HCT116 (cell line): ENCODE measurements at regions not wholly inside any gene's neighbourhood (a gene's known extent, or its start where the extent isn't known, plus 50 kb on each side); places are given as distances from the start of the nearest gene placed in this dataset.
"Not testable (repeated sequence)": the region's sequence is repeated elsewhere in the genome, so short reads cannot be mapped to it uniquely, and the experiment has no call there.

ENCODE experiments used
- ATAC-seq: fragments of 200-7000 bp; cut with Tn5 transposase; 2 replicates; pipeline ENCODE4 v1.9.1; 2020; ENCODE audit warnings: mild to moderate bottlenecking, moderate library complexity
- BruUV-seq: library from RNA; stranded (reverse); fragments of 400-500 nt; replicated peaks from 2 replicates; lab custom pipeline; 2021; lab: Mats Ljungman, UMichigan
- CTCF ChIA-PET: fragments of 300-600 bp; sonication (Branson Sonifier 250); formaldehyde crosslinking; loops from one replicate; lab custom pipeline; 2021; ENCODE audit warnings: antibody characterized with exemption; lab: Charles Lee
- POLR2A ChIA-PET: fragments of 300-600, 350-600 bp; sonication (Branson Sonifier 250); formaldehyde crosslinking; loops from one replicate; lab custom pipeline; 2021; ENCODE audit warnings: antibody characterized with exemption; lab: Charles Lee
- RAD21 ChIA-PET, 2 experiments: fragments of 300-600 bp; sonication (Branson Sonifier 250); formaldehyde crosslinking; loops; one replicate each; lab custom pipeline; 2023; ENCODE audit warnings: low total read pairs in 2 of 2; ENCODE audit not compliant: uncharacterized antibody in 2 of 2, unreplicated experiment in 2 of 2, low non-redundant PET in 1 of 2; lab: Charles Lee
- DNase-seq: peaks from one replicate; pipeline ENCODE4 v3.0.0-alpha.2; 2010; ENCODE audit warnings: low read depth, low spot score
- H2AFZ ChIP-seq: fragments of 200-600 bp; shearing (Covaris generic), sonication (generic); 2 replicates; pipeline ENCODE4 v1.6.1; 2017; ENCODE audit warnings: low read depth, mixed run types, mixed read lengths, antibody characterized with exemption, low read length; ENCODE audit not compliant: poor library complexity, severe bottlenecking
- H3K27ac ChIP-seq: 2 replicates; pipeline ENCODE4 v1.5.1; 2012; ENCODE audit warnings: low read depth, low read length
- H3K27me3 ChIP-seq: fragments of 200-600 bp; sonication (generic); 2 replicates; pipeline ENCODE4 v1.6.1; 2016; ENCODE audit warnings: mixed run types, low read length, mixed read lengths; ENCODE audit not compliant: insufficient read depth
- H3K36me3 ChIP-seq, 2 experiments: fragments of 200-500 bp in 1 of 2; fragments of 200-600 bp in 1 of 2; sonication (Bioruptor generic) in 1 of 2; sonication (generic) in 1 of 2; 2 replicates each; pipeline versions ENCODE4 v1.5.1 to v1.6.1; 2014 to 2016; ENCODE audit warnings: low read length in 2 of 2, inconsistent platforms in 1 of 2, mixed read lengths in 1 of 2, mixed run types in 1 of 2; ENCODE audit not compliant: insufficient read depth in 2 of 2, control insufficient read depth in 1 of 2
- H3K4me1 ChIP-seq, 2 experiments: fragments of 200-600 bp in 1 of 2; sonication (generic) in 1 of 2; 2 replicates each; pipeline versions ENCODE4 v1.5.1 to v1.6.1; 2012 to 2017; ENCODE audit warnings: low read length in 2 of 2, inconsistent platforms in 1 of 2, mild to moderate bottlenecking in 1 of 2, mixed read lengths in 1 of 2, mixed run types in 1 of 2, moderate library complexity in 1 of 2; ENCODE audit not compliant: insufficient read depth in 2 of 2, control insufficient read depth in 1 of 2
- H3K4me2 ChIP-seq: fragments of 200-600 bp; sonication (generic); 2 replicates; pipeline ENCODE4 v1.6.1; 2017; ENCODE audit warnings: mixed run types, low read length, mixed read lengths
- H3K4me3 ChIP-seq, 2 experiments: fragments of 200-600 bp in 1 of 2; sonication (generic) in 1 of 2; replicated peaks in 1 of 2; 2 replicates each; pipeline ENCODE4 v1.5.1; 2011 to 2016; ENCODE audit warnings: low read length in 2 of 2, control low read depth in 1 of 2, low read depth in 1 of 2, mild to moderate bottlenecking in 1 of 2, mixed read lengths in 1 of 2, mixed run types in 1 of 2
- H3K79me2 ChIP-seq: fragments of 200-600 bp; sonication (generic); 2 replicates; pipeline ENCODE4 v1.6.1; 2017; ENCODE audit warnings: mild to moderate bottlenecking, mixed run types, low read length, moderate library complexity, mixed read lengths; ENCODE audit not compliant: insufficient read depth
- H3K9ac ChIP-seq: fragments of 200-600 bp; sonication (generic); 2 replicates; pipeline ENCODE4 v1.6.1; 2016; ENCODE audit warnings: low read length, mixed read lengths
- H3K9me2 ChIP-seq: fragments of 200-600 bp; sonication (generic), shearing (Covaris generic); 2 replicates; pipeline ENCODE4 v1.6.1; 2017; ENCODE audit warnings: mixed run types, mild to moderate bottlenecking, moderate library complexity; ENCODE audit not compliant: insufficient read depth
- H3K9me3 ChIP-seq, 2 experiments: fragments of 200-500 bp in 1 of 2; fragments of 200-600 bp in 1 of 2; sonication (Bioruptor generic) in 1 of 2; sonication (generic) in 1 of 2; 2 replicates each; pipeline ENCODE4 v1.6.1; 2014 to 2017; ENCODE audit warnings: low read length in 2 of 2, mixed read lengths in 2 of 2, inconsistent platforms in 1 of 2, low read depth in 1 of 2, mild to moderate bottlenecking in 1 of 2, mixed run types in 1 of 2, moderate library complexity in 1 of 2; ENCODE audit not compliant: control insufficient read depth in 1 of 2, insufficient read depth in 1 of 2
- H4K20me1 ChIP-seq: fragments of 200-600 bp; sonication (generic), shearing (Covaris generic); 2 replicates; pipeline ENCODE4 v1.6.1; 2017; ENCODE audit warnings: mixed run types, mild to moderate bottlenecking, moderate library complexity; ENCODE audit not compliant: insufficient read depth
- intact Hi-C: fragments of 100-400 bp; cut with micrococcal nuclease; formaldehyde crosslinking; loops from 2 replicates; pipeline ENCODE4 v1.10.0; 2022

DNA sequence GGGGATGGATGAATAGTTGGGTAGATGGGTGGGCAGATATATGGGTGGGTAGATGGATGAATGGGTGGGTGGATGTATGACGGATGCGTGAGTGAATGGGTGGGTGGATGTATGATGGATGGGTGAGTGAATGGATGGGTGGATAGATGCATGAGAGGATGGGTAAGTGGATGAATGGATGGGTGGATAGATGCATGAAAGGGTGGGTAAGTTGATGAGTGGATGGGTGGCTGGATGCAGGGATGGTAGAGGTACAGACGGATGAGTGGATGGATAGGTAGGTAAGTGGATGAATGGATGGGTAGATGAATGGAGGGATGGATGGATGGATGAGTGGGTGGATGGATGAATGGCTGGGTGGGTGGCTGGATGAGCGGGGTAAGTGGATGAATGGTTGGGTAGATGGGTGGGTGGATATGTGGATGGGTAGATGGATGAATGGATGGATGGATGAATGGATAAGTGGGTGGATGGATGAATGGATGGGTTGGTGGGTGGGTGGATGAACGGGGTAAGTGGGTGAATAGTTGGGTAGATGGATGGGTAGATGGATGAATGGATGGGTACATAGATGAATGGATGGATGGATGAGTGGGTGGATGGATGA is 208.9 kb downstream of the NPIPB11 start:
- H3K79me2 ChIP-seq, H3K4me3 ChIP-seq, CTCF ChIA-PET, RAD21 ChIA-PET, DNase-seq, intact Hi-C loops, ATAC-seq, POLR2A ChIA-PET, H3K27me3 ChIP-seq, BruUV-seq, H3K36me3 ChIP-seq, H2AFZ ChIP-seq, H3K9ac ChIP-seq, H3K9me2 ChIP-seq, H3K4me1 ChIP-seq, H3K4me2 ChIP-seq, H3K9me3 ChIP-seq, H4K20me1 ChIP-seq, H3K27ac ChIP-seq: not testable (repeated sequence)

GRCh38 chr16:29196746-29197145 is 209.8 kb downstream of the NPIPB11 start:
- H2AFZ ChIP-seq, RAD21 ChIA-PET, H3K79me2 ChIP-seq, ATAC-seq, H3K36me3 ChIP-seq, H4K20me1 ChIP-seq, intact Hi-C loops, H3K4me3 ChIP-seq, POLR2A ChIA-PET, H3K9me2 ChIP-seq, H3K9me3 ChIP-seq, H3K9ac ChIP-seq, DNase-seq, BruUV-seq, CTCF ChIA-PET, H3K27ac ChIP-seq, H3K27me3 ChIP-seq, H3K4me2 ChIP-seq, H3K4me1 ChIP-seq: not testable (repeated sequence)

- H3K4me2 ChIP-seq, H3K79me2 ChIP-seq, H3K9me3 ChIP-seq, H3K27me3 ChIP-seq, BruUV-seq, H4K20me1 ChIP-seq, DNase-seq, H3K36me3 ChIP-seq, H3K9me2 ChIP-seq, CTCF ChIA-PET, RAD21 ChIA-PET, H3K9ac ChIP-seq, ATAC-seq, H3K27ac ChIP-seq, H2AFZ ChIP-seq, H3K4me1 ChIP-seq, intact Hi-C loops, H3K4me3 ChIP-seq, POLR2A ChIA-PET: not testable (repeated sequence)
These were observed 210.4 kb downstream of the LAT start for GRCh38 chr16:29195116-29195872.

DNA sequence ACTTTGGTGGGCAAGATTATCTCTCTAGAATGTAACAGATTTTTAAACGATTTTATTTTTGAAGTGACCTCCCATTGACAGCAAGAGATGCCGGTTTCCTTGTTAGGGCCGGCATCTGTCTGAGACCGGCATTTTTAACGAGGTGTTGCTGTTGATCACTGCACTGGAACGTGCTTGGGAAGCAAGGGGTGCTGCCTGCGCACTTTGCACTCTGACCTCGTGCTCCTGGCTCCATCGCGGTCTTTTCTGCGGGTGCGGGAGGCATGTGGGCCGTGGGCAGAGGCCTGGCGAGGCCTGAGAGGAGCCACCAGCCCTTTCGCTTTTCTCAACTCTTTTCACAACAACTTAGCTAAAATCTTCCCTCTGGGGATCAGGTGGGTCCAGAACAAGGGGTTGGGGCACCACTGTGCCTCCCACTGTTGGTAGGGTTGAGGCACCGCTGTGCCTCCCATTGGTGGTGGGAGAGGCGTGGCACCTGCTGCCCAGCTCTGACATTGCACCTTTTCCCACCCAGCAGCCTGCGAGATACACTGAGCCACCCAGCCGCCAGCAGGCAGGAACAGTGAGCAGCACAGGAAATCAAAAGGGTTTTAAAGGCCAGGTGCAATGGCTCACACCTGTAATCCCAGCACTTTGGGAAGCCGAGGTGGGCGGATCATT is 209.5 kb downstream of the LAT start:
- H3K27ac ChIP-seq, H3K9me3 ChIP-seq, H3K4me2 ChIP-seq, H3K4me3 ChIP-seq, H3K9ac ChIP-seq, H3K4me1 ChIP-seq, H3K79me2 ChIP-seq, POLR2A ChIA-PET, CTCF ChIA-PET, DNase-seq, H3K36me3 ChIP-seq, H4K20me1 ChIP-seq, RAD21 ChIA-PET, H3K27me3 ChIP-seq, intact Hi-C loops, BruUV-seq, H3K9me2 ChIP-seq, H2AFZ ChIP-seq: not testable (repeated sequence)
- ATAC-seq: peak; percentile 59
